Skin epidermis (tissue), 12 donors: ENCODE measurements at regions not wholly inside any gene's neighbourhood (a gene's known extent, or its start where the extent isn't known, plus 50 kb on each side); places are given as distances from the start of the nearest gene placed in this dataset.
A peak's percentile ranks its signal among the peaks of the same experiment; 100 is the strongest.

Experiments used
- H3K27ac ChIP-seq, 21 experiments: fragments of 200-600 bp; sonication (generic) in 11 of 21; one replicate each; pipeline ENCODE4 v1.5.0; 2020; ENCODE audit warnings: mild to moderate bottlenecking in 3 of 21, inconsistent platforms in 2 of 21, moderate library complexity in 2 of 21
- H3K4me3 ChIP-seq, 7 experiments: fragments of 200-600 bp; sonication (generic) in 2 of 7; one replicate each; pipeline ENCODE4 v1.5.0; 2020; ENCODE audit warnings: inconsistent platforms in 2 of 7, mild to moderate bottlenecking in 2 of 7, moderate library complexity in 1 of 7

- H3K27ac ChIP-seq = no peak overlapping the region
- no peak overlapping the region for H3K4me3 ChIP-seq
These were observed 278.1 kb upstream of the FAR2 start for GRCh38 chr12:28870839-28871440.

- no peak overlapping the region for H3K27ac ChIP-seq
- H3K4me3 ChIP-seq = no peak overlapping the region
These were observed 276.3 kb upstream of the FAR2 start for GRCh38 chr12:28872654-28873268.

- no peak overlapping the region for H3K27ac ChIP-seq
These were observed 274.3 kb upstream of the FAR2 start for GRCh38 chr12:28874758-28875157.

GRCh38 chr12:28876196-28876798 lies 272.8 kb upstream of the FAR2 start:
- H3K4me3 ChIP-seq = no peak overlapping the region
- H3K27ac ChIP-seq = no peak overlapping the region

More at GRCh38 chr12:28874758-28875157, 274.3 kb upstream of the FAR2 start:
- no peak overlapping the region for H3K4me3 ChIP-seq

GRCh38 chr12:28877854-28878253 lies 271.2 kb upstream of the FAR2 start:
- no peak overlapping the region for H3K27ac ChIP-seq
- H3K4me3 ChIP-seq = no peak overlapping the region

- Histone ChIP-seq H3K27ac (no peak overlapping the region), H3K4me3 (no peak overlapping the region)
These were observed 270.4 kb upstream of the FAR2 start for GRCh38 chr12:28878629-28879028.

- no peak overlapping the region for H3K4me3 ChIP-seq
- no peak overlapping the region for H3K27ac ChIP-seq
These were observed 269.7 kb upstream of the FAR2 start for GRCh38 chr12:28879379-28879778.

GRCh38 chr12:28882444-28882843 lies 266.6 kb upstream of the FAR2 start:
- no peak overlapping the region for H3K4me3 ChIP-seq
- no peak overlapping the region for H3K27ac ChIP-seq

- Histone ChIP-seq H3K27ac (no peak overlapping the region), H3K4me3 (no peak overlapping the region)
These were observed 265.6 kb upstream of the FAR2 start for GRCh38 chr12:28883406-28883997.

GRCh38 chr12:28884904-28885679 lies 264.0 kb upstream of the FAR2 start:
- H3K4me3 ChIP-seq = no peak overlapping the region
- no peak overlapping the region for H3K27ac ChIP-seq

- H3K4me3 ChIP-seq = no peak overlapping the region
- H3K27ac ChIP-seq = no peak overlapping the region
These were observed 263.1 kb upstream of the FAR2 start for GRCh38 chr12:28885928-28886327.

GRCh38 chr12:28887461-28887990 lies 261.6 kb upstream of the FAR2 start:
- H3K27ac ChIP-seq = no peak overlapping the region
- H3K4me3 ChIP-seq = no peak overlapping the region

GRCh38 chr12:28890664-28891063 lies 258.4 kb upstream of the FAR2 start:
- Histone ChIP-seq H3K27ac (no peak overlapping the region), H3K4me3 (no peak overlapping the region)

- Histone ChIP-seq H3K27ac (no peak overlapping the region), H3K4me3 (no peak overlapping the region)
These were observed 258.0 kb upstream of the FAR2 start for GRCh38 chr12:28891126-28891525.

- no peak overlapping the region for H3K4me3 ChIP-seq
- peak overlapping the region in 1 of 21 experiments; percentile 36 for H3K27ac ChIP-seq
These were observed 255.7 kb upstream of the FAR2 start for GRCh38 chr12:28893365-28893764.

GRCh38 chr12:28893856-28894255 lies 255.2 kb upstream of the FAR2 start:
- Histone ChIP-seq H3K4me3 (no peak overlapping the region), H3K27ac (peak overlapping the region in 1 of 21 experiments; percentile 36)

- H3K27ac ChIP-seq = no peak overlapping the region
- H3K4me3 ChIP-seq = no peak overlapping the region
These were observed 252.7 kb upstream of the FAR2 start for GRCh38 chr12:28896421-28896820.

GRCh38 chr12:28898038-28898437 lies 251.0 kb upstream of the FAR2 start:
- Histone ChIP-seq H3K4me3 (no peak overlapping the region), H3K27ac (no peak overlapping the region)

- no peak overlapping the region for H3K27ac ChIP-seq
- H3K4me3 ChIP-seq = no peak overlapping the region
These were observed 249.1 kb upstream of the FAR2 start for GRCh38 chr12:28899951-28900350.
